NCI-H1105 treated with DMSO at 0.1 percent for 48 hours (cell line): ENCODE measurements at regions not wholly inside any gene's neighbourhood (a gene's known extent, or its start where the extent isn't known, plus 50 kb on each side); places are given as distances from the start of the nearest gene placed in this dataset.
"Not testable (repeated sequence)": the region's sequence is repeated elsewhere in the genome, so short reads cannot be mapped to it uniquely, and the experiment has no call there.

ENCODE experiments used
- DNase-seq: peaks from one replicate; lab custom pipeline; 2025; lab: John Stamatoyannopoulos, UW

DNA sequence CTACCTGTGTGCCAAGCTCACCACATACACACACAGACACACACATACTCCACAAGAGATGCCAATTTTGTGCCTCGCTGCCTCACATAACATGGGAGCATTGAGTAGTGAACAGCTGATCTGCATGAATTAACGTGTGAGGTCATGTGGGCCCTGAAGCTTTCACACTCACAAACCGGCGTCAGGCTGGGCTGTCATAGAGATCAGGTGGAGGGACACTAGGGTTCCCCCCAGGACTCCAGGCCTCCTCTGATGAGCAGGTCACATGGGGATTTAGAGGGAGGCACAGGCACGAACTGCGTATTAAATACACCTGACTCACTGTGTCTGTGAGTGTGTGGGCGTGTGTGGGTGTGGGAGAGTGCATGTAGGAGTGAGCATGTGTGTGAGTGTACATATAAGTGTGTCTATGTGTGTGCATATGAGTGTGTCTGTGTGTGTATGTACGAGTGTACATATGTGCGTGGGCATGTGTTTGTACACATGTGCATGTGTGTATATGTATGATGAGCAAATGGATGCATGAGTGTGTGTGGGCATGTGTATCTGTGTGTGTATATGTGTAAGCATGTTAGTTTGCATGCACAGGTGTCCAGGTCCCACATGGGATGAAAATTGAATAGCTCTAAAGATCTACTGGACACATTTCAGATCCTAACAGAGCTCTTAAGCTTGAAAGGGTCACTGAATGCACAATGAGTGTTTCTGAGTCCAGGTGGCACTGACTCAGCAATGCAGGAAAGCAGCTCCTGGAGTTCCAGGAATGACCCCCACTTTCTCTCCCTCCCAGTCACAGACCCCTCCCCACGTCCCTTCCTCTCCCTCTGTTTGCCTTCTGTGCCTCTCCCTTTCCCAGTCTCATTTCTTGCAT, 336.6 kb downstream of the PREX1 start:
- DNase-seq, result no peak

DNA sequence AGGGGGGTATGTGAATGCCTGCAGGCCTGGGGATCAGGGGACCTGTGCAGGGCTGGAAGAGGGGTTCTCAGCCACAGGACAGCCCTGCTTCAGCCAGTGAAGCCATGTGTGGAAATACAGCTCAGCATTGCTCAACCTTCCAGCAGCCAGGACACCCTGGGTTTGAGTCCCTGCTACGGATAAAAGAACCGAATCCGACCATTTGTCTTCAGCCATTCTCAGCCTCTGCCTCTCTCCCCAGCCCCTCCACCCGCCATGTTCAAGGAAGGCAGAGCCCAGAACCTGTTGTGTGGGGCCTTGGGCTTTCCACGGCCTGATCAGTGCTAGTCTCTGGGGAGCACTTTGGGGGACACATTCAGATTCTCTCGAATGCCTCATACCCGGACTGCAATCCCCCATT, 337.5 kb downstream of the PREX1 start:
- DNase-seq, result not testable (repeated sequence)

DNA sequence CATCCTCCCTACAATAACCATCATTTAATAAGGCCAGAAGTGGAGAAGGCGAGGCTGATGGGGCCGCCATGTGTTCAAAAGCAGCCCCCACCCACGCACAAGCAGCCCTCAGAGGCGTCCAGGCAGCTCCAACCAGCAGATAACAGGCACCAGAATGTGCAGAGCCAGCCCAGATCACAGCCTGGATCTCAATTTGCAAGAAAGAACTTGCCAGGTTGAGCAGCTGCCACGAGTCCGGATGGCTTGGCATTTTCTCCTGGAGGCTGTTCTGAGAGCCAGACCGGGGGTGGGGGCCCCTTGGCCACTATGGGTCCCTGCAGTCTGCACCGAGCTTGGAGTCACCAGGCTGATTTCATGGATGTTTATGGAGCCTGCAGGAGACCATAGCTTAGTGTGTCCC, 338.1 kb downstream of the PREX1 start:
- peak; percentile 3 for DNase-seq

DNA sequence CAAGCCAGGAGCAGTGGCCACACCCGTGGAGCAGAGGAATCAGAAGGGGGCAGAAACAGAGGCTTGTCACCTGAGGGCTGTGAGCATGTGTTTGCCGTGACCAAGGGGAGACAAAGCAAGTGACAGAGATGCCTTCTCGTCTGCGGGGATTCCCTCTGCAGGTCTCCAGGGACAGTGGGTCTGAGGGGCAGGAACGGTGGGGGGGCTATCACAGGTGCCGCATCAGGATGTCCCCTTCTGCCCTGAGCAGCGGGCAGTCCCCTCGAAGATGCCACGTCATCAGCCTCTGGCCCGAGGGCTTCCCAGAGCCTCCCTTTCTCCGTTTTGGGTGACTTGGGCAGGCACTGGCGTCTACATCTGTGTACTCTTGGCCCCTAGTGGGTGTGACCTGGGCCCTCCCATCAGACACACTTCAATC, 338.7 kb downstream of the PREX1 start:
- no peak for DNase-seq

DNA sequence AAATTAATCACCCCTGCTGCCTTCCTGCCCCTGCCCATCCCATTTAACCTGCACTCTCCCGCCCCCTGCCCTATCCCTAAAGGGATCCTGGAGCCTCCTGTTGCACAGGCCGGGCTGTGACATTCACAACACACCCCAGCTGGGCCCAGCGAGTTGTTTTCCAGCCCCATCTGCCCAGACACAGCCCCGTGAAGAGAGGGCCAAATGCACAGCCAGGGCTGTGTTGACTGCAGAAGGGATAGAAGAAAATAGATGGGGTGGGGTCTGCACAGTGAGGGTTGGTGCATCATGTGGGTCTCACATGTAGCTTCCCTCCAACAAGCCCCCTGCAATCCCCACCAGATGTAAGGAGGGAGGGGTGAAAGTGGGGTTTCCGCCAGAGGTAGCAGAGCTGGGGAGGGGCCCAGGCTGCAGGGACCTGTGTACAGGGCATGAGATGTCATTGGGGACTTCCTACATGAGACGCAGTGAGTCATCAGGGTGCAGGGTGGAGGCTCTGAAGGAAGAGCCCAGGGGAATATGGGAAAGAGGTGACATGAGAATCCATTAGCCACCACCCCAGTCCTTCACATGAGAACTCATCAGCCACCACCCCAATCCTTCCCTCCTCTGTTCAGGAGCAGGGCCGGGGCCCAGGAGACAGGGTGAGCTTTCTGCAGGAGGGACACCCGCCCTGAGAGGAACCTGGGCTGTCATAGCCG, 339.3 kb downstream of the PREX1 start:
- DNase-seq, result not testable (repeated sequence)

DNA sequence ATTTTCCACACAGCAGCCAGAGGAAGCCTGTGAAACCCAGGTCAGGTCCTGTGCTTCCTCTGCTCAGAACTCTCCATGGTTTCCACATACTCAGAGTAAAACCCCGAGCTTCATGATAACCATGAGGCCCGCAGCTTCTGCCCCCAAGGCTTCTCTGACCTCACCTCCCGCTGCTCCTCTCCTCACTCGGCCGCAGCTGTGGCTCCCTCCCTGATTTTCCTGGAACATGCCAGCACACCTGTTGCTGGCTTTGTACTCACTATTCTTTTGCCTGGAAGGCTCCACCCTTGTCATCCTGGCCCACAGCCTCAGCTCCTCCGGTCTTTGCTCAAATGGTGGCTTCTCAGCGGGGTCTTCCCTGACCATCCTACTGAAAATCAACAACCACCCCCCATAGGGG, 341.7 kb downstream of the PREX1 start:
- no peak for DNase-seq

DNA sequence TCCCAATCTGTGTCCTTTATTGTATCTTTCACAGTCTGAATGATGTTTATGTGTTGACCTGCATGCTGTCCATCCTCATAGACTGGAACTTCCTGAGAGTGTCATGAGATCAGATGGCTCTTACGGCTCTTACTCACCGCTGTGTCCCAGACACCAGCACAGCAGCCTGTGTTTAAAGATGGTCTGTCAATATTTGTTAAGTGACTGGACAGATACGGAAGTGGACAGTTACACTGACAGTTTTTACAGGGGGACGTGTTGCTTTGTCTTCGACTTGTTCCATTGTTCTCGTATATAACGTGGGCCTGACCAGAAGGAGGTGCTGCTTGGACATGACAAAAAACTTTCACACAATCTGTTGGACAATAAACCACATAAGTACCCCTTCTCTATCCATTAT, 342.6 kb downstream of the PREX1 start:
- not testable (repeated sequence) for DNase-seq

DNA sequence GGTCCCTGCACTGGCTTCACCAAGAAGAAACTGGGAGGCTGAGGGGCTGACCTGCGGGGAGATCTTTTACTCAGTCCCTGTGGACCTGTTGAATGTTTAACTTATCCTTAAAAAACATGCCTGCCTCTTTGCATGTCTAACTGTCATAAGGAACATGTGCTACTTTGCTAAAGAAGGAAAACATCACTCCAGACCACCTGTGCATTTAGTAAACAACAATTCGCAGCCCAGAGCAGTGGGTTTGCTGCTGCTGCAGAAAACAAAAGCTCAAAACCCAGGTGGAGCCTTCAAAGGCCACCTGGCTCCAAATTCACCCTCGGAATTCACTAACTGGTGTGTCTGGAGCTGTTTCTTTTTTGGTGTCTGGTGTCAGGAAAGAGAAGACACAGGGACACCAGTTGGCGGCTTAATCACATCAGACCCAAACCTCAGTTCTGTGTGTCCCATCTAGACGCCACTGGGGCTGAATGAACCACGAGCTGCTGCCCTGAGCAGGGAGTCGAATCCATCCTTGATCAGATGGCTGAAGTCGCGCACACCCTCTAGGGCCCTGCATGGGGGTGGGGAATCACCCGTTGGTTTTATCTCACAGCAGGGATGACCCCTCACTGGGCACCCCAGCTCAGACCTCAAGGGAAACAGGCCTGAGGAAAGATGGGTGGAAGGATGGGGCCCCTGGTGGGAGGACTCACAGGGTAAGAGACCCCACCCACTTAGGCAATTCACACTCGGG, 344.3 kb downstream of the PREX1 start:
- no peak for DNase-seq

DNA sequence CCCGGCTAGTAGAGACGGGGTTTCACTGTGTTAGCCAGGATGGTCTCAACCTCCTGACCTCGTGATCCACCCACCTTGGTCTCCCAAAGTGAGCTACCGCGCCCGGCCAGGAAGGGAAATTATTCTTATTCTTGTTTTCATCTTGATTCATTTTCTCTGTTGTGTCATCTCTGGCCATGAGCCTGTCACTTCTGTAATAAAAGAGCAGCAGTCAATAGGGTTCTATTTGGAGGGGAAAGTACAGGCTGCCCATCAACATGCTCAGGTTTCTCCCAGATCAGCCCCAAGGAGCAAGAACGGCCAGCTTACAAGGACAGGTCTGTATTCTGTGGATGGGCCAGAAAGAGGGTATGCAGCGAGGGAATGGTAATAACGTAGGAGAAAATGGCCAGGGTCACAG, 345.0 kb downstream of the PREX1 start:
- DNase-seq, result no peak

DNA sequence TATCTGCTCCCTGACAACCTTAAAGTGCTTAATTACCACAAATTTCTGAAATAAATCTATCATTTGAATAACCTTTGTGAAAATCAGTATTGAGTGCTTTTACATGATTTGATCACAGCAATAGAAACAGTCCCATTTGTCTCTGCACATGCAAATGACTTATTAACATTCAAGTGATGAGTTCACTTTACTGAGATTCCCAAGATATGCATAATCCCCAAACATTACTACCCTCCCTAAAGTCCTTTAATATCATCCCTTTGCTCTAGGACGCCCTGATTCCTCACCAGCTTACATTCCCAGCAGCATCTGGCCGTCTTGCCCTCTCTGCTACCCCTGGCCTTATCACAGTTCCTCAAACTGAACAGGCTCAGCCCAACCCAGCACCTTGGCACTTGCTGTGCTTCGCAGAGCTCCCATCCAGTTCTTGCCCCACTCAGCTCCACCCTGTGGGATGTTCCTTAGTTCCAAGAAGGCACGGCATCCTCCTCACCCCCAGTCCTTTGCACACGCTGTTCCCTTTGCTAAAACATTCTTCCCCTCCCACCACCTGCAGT, 347.5 kb downstream of the PREX1 start:
- DNase-seq, result no peak

DNA sequence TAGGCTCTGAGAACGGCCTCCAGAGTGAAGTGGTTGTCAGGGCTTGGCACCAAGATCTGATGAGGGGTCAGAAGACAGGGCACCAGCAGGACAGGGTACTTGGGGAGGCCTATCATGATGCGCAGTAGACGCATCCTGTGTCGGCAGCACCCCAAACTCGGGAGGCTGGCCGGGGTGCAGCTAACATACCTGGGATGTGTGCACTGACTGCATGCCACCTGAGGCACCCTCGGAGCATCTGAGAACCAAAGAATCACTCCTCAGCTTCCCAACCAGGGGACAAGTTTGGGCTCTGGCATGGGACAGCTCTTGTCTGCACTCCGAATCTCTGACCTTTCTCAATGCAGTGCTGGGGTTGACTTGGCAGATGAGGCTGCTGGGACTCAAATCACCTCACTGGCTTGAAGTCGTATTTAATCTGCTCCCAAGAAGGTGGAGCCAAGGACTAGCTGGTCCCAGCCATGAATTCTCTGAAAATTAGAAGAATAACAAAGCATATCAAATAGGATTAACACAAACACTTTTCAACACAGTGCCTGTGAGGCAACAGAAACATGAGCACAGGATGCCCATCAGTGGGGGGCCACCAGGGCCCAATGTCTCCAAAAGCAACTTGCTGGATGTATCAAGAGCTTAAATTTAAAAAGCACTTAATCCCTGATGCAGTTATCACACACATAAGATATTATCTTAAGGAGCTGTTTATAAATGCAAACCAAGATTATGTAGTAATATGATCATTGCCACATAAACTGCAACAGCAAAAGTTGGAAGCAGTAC, 348.8 kb downstream of the PREX1 start:
- no peak for DNase-seq

DNA sequence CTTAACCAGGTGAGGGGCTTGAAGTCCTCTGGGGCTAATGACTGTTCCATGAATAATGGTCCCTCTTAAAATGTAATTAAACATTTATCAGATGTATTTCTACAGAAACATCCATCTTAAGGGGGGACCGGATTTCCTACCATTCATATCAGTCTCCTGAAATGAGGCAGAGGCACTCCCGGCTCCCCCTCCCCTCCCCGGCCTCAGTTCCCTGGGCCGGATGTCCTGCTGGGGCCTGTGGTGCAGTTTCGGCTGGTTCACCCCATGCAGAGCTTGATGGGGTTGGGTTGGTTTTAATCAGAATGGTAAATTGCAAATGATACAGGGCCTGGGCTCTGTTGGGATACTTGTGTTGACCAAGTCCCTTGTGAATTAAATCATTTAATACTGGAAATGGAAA, 349.4 kb downstream of the PREX1 start:
- DNase-seq, result no peak

DNA sequence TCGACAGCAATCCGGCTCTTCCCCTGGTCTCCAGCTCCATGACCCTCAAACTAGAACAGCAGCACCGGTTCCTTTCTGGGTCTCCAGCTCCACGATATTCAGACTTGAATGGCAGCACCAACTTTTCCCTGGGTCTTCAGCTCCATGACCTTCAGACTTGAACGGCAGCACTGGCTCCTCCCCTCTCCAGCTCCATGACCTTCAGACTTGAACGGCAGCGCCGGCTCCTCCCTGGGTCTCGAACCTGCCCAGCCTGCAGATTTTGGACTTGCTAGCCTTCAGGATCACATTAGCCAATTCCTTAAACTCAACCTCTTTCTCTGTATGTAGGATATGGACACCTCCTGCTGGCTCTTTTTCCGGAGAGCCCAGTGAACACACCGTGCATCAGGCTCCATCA, 350.9 kb downstream of the PREX1 start:
- no peak for DNase-seq

DNA sequence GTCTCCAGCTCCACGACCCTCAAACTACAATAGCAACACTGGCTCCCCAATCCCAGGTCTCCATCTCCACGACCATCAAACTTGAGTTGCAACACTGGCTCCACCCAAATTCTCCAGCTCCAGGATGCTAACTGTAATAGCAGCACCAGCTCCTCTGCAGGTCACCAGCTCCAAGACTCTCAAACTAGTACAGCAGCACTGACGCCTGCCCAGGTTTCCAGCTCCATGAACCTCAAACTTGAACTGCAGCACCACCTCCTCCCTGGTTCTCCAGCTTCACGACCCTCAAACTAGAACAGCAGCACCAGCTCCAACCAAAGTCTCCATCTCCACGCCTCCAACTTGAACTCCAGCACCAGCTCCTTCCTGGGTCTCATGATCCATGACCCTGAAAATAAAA, 353.8 kb downstream of the PREX1 start:
- no peak for DNase-seq

DNA sequence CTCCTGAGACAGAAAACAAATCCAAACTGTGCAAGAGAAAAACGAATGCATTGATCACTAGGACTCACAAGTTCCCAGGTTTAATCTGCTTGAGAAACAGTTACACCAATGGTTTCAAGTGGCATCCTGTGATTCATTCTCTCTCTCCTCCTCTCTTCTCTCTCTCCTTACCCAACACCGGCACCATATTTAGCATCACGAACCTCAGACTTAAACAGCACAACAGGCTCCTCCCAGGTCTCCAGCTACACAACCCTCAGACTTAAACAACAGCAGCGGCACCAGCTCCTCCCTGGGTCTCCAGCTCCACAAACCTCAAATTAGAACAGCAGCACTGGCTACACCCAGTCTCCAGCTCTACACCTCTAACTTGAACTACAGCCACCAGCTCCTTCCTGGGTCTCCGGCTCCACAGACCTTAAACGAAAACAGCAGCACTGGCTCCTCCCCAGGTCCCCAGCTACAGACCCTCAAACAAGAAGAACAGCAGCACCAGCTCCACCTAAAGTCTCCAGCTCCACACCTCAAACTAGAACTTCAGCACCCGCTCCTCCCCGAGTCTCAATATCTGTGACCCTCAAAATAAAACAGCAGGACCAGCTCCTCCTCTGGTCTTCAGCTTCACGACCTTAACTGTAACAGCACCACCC, 355.9 kb downstream of the PREX1 start:
- no peak for DNase-seq

DNA sequence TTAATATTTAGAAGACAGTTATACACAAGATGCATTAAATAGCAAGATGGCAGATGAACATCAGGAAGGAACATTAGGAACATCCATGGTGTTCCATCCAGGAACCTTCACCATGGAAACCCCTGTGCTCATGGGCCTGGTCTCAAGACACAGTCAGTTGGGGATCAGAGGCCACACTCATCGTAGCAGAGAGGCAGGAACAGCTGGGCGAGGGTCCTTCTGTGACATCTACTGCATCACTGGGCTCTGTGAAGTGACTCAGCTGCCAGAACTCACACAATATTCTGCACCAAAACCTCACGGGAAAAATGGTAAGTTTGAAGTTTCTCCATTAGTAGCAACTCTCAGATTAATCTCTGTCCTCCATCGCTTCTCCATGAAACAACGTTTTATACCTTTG, 356.6 kb downstream of the PREX1 start:
- no peak for DNase-seq

DNA sequence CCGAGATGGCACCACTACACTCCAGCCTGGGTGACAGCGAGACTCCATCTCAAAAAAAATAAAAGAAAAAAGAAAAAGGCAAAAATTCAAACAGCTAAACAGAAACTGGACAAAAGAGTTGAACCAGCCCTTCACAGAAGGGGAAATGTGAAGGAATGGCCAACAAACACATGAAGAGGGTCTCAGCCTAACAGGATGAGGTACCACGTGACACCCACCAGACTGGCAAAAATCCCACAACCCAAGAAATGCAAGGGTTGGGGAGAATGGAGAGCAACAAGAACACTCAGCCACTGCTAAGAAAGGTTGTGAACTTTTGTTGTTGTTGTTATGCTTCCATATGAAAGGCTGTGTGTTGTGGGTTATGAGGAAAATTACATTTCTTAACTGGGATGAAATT, 357.7 kb downstream of the PREX1 start:
- DNase-seq, result no peak

DNA sequence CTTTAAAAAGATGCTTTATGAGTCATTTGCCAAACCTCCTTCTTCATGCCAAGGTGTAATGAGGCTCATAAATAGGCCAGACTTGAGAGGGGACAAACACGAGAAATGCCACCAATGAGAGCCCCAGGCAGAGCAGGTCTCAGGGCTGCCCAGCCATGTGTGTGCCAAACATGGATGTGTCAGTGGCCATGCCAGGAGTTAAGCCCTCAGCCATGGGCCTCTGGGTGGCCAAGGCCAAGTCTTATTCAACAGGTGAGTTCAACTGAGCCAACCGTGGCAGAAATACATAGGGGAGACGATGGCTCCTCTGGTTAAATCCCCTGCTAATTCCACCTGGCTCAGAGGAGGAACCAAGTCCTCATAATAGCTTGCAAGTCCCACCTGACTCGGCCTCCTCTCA, 358.8 kb downstream of the PREX1 start:
- no peak for DNase-seq

DNA sequence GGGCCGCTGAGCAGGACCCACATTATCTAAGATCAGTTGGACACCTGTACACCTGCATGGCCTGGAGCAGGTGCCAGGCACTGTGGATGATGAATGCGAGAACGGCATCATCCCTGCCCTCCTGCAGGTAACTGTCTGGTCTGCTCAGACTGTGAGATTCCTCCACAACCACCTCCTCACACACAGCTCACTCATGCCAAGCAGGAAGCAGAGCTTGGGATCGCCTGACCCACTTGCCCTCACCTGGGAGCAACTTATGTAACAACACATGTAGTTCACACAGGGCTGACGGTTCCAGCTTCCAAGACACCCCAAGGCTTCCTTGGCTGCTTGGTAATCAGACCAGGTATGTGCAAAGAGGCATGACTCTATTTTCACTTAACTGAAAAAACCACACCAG, 359.2 kb downstream of the PREX1 start:
- no peak for DNase-seq

DNA sequence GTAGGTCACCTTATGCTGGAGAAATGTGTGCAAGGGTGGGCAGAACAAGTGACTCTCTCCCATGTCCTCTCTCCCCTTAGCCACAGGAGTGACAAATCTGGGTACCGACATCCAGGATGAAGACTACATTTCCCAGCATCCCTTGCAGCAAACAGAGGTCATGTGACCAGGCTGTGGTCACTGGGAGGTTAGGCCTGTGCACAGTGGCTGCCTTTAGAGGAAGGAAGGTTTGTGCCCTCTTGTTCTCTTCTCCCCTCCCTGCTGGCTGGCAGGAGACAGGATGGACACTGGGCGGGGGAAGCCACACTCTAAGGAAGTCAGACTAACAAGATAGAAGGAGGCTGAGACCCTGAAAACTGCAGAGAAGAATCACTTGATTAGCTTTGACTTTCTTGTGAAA, 360.2 kb downstream of the PREX1 start:
- no peak for DNase-seq

DNA sequence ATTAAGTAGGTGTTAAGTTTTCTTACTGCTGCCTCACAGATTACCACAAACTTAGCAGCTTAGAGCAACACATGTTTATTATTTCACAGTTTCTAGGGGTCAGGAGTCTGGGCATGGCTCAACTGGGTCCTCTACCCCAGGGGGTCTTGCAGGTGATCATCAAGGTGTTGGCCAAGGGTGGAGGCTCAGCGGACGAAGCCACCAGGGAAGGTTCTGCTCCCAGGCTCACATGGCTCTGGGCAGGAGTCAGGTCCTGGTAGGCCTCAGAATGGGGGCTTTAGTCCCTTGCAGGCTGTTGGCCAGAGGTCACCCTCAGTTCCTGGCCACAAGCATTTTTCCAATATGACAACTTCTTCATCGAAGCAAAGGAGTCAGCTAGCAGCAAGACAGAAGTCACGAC, 362.5 kb downstream of the PREX1 start:
- DNase-seq, result no peak
